GM23338 (cell line): ENCODE measurements at regions not wholly inside any gene's neighbourhood (a gene's known extent, or its start where the extent isn't known, plus 50 kb on each side); places are given as distances from the start of the nearest gene placed in this dataset.

Source experiments
- ATAC-seq: fragments of 200-7000 bp; cut with Tn5 transposase; 3 replicates; pipeline ENCODE4 v1.9.1; 2020
- DNase-seq: peaks from one replicate; pipeline ENCODE4 v3.0.0-alpha.2; 2015; ENCODE audit warnings: low spot score
- H2AFZ ChIP-seq: fragments of 200-600 bp; sonication (generic); 2 replicates; pipeline ENCODE4 v1.8.0; 2016; ENCODE audit warnings: antibody characterized with exemption, mild to moderate bottlenecking, moderate library complexity
- H3F3A ChIP-seq: fragments of 200-600 bp; sonication (generic); replicated peaks from 2 replicates; pipeline ENCODE4 v1.8.0; 2017; ENCODE audit warnings: antibody characterized with exemption, mixed run types, low read depth
- H3K27ac ChIP-seq: fragments of 200-600 bp; sonication (generic); 2 replicates; pipeline ENCODE4 v1.6.1; 2016; ENCODE audit warnings: low read depth
- H3K27me3 ChIP-seq: fragments of 200-600 bp; sonication (generic); 2 replicates; pipeline ENCODE4 v1.8.0; 2016; ENCODE audit warnings: mild to moderate bottlenecking, mixed run types, moderate library complexity; ENCODE audit not compliant: insufficient read depth
- H3K36me3 ChIP-seq: fragments of 200-600 bp; sonication (generic); 2 replicates; pipeline ENCODE4 v1.8.0; 2016; ENCODE audit warnings: mild to moderate bottlenecking; ENCODE audit not compliant: insufficient read depth
- H3K4me1 ChIP-seq: fragments of 200-600 bp; sonication (generic); 2 replicates; pipeline ENCODE4 v1.8.0; 2016; ENCODE audit warnings: mild to moderate bottlenecking, moderate library complexity; ENCODE audit not compliant: insufficient read depth
- H3K4me2 ChIP-seq: fragments of 200-600 bp; sonication (generic); 2 replicates; pipeline ENCODE4 v1.7.1; 2017; ENCODE audit warnings: mixed run types
- H3K4me3 ChIP-seq: fragments of 200-600 bp; sonication (generic); 2 replicates; pipeline ENCODE4 v1.6.1; 2016; ENCODE audit warnings: mixed run types
- H3K79me2 ChIP-seq: fragments of 200-600 bp; sonication (generic); replicated peaks from 2 replicates; pipeline ENCODE4 v1.8.0; 2017; ENCODE audit warnings: mild to moderate bottlenecking; ENCODE audit not compliant: insufficient read depth
- H3K9me2 ChIP-seq: fragments of 200-600 bp; sonication (generic); 2 replicates; pipeline ENCODE4 v1.8.0; 2017; ENCODE audit not compliant: insufficient read depth
- H4K20me1 ChIP-seq: fragments of 200-600 bp; sonication (generic); replicated peaks from 2 replicates; pipeline ENCODE4 v1.8.0; 2017; ENCODE audit warnings: mild to moderate bottlenecking; ENCODE audit not compliant: insufficient read depth
- H3K27ac Mint-ChIP-seq: 2 replicates; pipeline ENCODE4 v1.8.0; 2020; ENCODE audit warnings: inconsistent platforms, mild to moderate bottlenecking, moderate library complexity, mixed read lengths
- H3K27me3 Mint-ChIP-seq: 3 replicates; pipeline ENCODE4 v1.8.0; 2022; ENCODE audit warnings: low read depth, mild to moderate bottlenecking, moderate library complexity, mixed read lengths, inconsistent platforms; ENCODE audit not compliant: insufficient read depth, poor library complexity
- H3K36me3 Mint-ChIP-seq: 3 replicates; pipeline ENCODE4 v1.8.0; 2021; ENCODE audit warnings: low read depth, mild to moderate bottlenecking, inconsistent platforms, moderate library complexity, mixed read lengths
- H3K4me1 Mint-ChIP-seq: 3 replicates; pipeline ENCODE4 v1.8.0; 2020; ENCODE audit warnings: mild to moderate bottlenecking, inconsistent platforms, mixed read lengths
- H3K4me3 Mint-ChIP-seq: 3 replicates; pipeline ENCODE4 v1.8.0; 2021; ENCODE audit warnings: moderate library complexity, mild to moderate bottlenecking, inconsistent platforms, mixed read lengths
- H3K9me3 Mint-ChIP-seq: 3 replicates; pipeline ENCODE4 v1.8.0; 2020; ENCODE audit warnings: moderate library complexity, mild to moderate bottlenecking, inconsistent platforms, mixed read lengths
- CREB1 ChIP-seq: fragments of 250-450 bp; sonication (Bioruptor Pico); IDR thresholded peaks from 2 replicates; pipeline ENCODE4 v1.5.0; 2020; ENCODE audit warnings: low read depth, mild to moderate bottlenecking, moderate library complexity
- CTCF ChIP-seq, 2 experiments: fragments of 200-600 bp in 1 of 2; sonication (generic) in 1 of 2; conservative IDR thresholded peaks; 2 replicates each; pipeline versions ENCODE4 v1.5.1 to v1.6.1; 2016 to 2017; ENCODE audit warnings: antibody characterized with exemption in 2 of 2, low read depth in 2 of 2, mild to moderate bottlenecking in 2 of 2, moderate library complexity in 1 of 2
- ETS1 ChIP-seq: IDR thresholded peaks from 2 replicates; pipeline ENCODE4 v1.6.1; 2016; ENCODE audit warnings: antibody characterized with exemption
- EZH2 ChIP-seq: fragments of 200-600 bp; sonication (generic); IDR thresholded peaks from one replicate; pipeline ENCODE4 v1.8.0; 2017; ENCODE audit warnings: antibody characterized with exemption, mild to moderate bottlenecking, low read depth; ENCODE audit not compliant: unreplicated experiment
- EZH2phosphoT487 ChIP-seq: fragments of 200-600 bp; sonication (generic); IDR thresholded peaks from one replicate; pipeline ENCODE4 v1.8.1; 2018; ENCODE audit warnings: antibody characterized with exemption; ENCODE audit not compliant: unreplicated experiment
- JUNB ChIP-seq: IDR thresholded peaks from one replicate; pipeline ENCODE4 v1.6.1; 2016; ENCODE audit warnings: antibody characterized with exemption; ENCODE audit not compliant: unreplicated experiment
- NANOG ChIP-seq: IDR thresholded peaks from 2 replicates; pipeline ENCODE4 v1.6.1; 2016; ENCODE audit warnings: antibody characterized with exemption, borderline replicate concordance
- POLR2AphosphoS5 ChIP-seq: IDR thresholded peaks from 2 replicates; pipeline ENCODE4 v1.6.1; 2016; ENCODE audit warnings: antibody characterized with exemption, low read depth
- STAT1 ChIP-seq: IDR thresholded peaks from one replicate; pipeline ENCODE4 v1.6.1; 2016; ENCODE audit warnings: antibody characterized with exemption; ENCODE audit not compliant: unreplicated experiment
- ZNF114 ChIP-seq: fragments of 250-450 bp; sonication (Bioruptor Pico); IDR thresholded peaks from 2 replicates; pipeline ENCODE4 v1.5.0; 2020; ENCODE audit warnings: mild to moderate bottlenecking, moderate library complexity
- ZNF331 ChIP-seq: fragments of 250-450 bp; sonication (Bioruptor Pico); IDR thresholded peaks from 2 replicates; pipeline ENCODE4 v1.5.0; 2020; ENCODE audit warnings: low read depth, mild to moderate bottlenecking, moderate library complexity
- ZNF462 ChIP-seq: fragments of 250-450 bp; sonication (Bioruptor Pico); IDR thresholded peaks from 2 replicates; pipeline ENCODE4 v1.5.0; 2020; ENCODE audit warnings: mild to moderate bottlenecking, moderate library complexity

- TF ChIP-seq ZNF462 (CRISPR knock-in tag), result no peak
- TF ChIP-seq CTCF (conservative IDR thresholded peaks at IDR 0.05; ENCODE audit: low read depth in 2 of 2), result no peak
- no peak for TF ChIP-seq JUNB
- no peak for TF ChIP-seq ZNF114
- TF ChIP-seq EZH2phosphoT487, result no peak
- no peak for TF ChIP-seq EZH2
- TF ChIP-seq NANOG, result no peak
- no peak for TF ChIP-seq POLR2AphosphoS5
Observed at GRCh38 chr1:67619080-67619479, 65.9 kb upstream of the GADD45A start (continued).

GRCh38 chr1:67623906-67624305, 61.1 kb upstream of the GADD45A start:
- Histone ChIP-seq H3K4me2 (no peak overlapping the region), H3K79me2 (no peaks in the 10 kb centered on the region), H3K27ac (no peak overlapping the region), H4K20me1 (no peaks in the 10 kb centered on the region), H3K9me2 (no peaks in the 10 kb centered on the region), H2AFZ (no peak overlapping the region), H3K4me3 (no peak overlapping the region), H3K4me1 (no peaks in the 10 kb centered on the region), H3F3A (no peaks in the 10 kb centered on the region), H3K36me3 (no peaks in the 10 kb centered on the region), H3K27me3 (no peaks in the 10 kb centered on the region)
- Mint-ChIP-seq H3K4me3 (no peak overlapping the region), H3K36me3 (no peaks in the 10 kb centered on the region), H3K27ac (no peak overlapping the region), H3K9me3 (no peaks in the 10 kb centered on the region), H3K4me1 (no peaks in the 10 kb centered on the region), H3K27me3 (peaks cover 3% of the 10 kb centered on the region)
- ATAC-seq (no peak), DNase-seq (no peak)
- TF ChIP-seq NANOG (no peak), JUNB (no peak), CREB1 (CRISPR knock-in tag) (no peak), EZH2 (no peak), EZH2phosphoT487 (no peak), POLR2AphosphoS5 (no peak), ETS1 (no peak), ZNF114 (no peak), STAT1 (no peak), ZNF331 (no peak)
